SK-N-SH (cell line): ENCODE measurements at regions not wholly inside any gene's neighbourhood (a gene's known extent, or its start where the extent isn't known, plus 50 kb on each side); places are given as distances from the start of the nearest gene placed in this dataset.

Source experiments
- CTCF ChIP-seq: fragments of 200-600 bp; sonication (generic); IDR thresholded peaks from 2 replicates; pipeline ENCODE4 v1.6.1; 2017; ENCODE audit warnings: antibody characterized with exemption, mild to moderate bottlenecking, moderate library complexity
- EP300 ChIP-seq, 2 experiments: IDR thresholded peaks; 2 replicates each; pipeline versions ENCODE4 v1.4.0 to v1.6.1; 2012; ENCODE audit warnings: borderline replicate concordance in 1 of 2, low read depth in 1 of 2, low read length in 1 of 2
- EZH2phosphoT487 ChIP-seq: fragments of 200-600 bp; sonication (generic); IDR thresholded peaks from 2 replicates; pipeline ENCODE4 v1.6.1; 2017; ENCODE audit warnings: low read depth, mixed run types, mild to moderate bottlenecking, antibody characterized with exemption, moderate library complexity, borderline replicate concordance
- FOXJ3 ChIP-seq: sonication (generic); formaldehyde crosslinking; IDR thresholded peaks from 2 replicates; pipeline ENCODE4 v1.5.1; 2020; ENCODE audit warnings: mild to moderate bottlenecking, missing genetic modification reagents
- POLR2AphosphoS5 ChIP-seq: IDR thresholded peaks from 2 replicates; pipeline ENCODE4 v1.6.1; 2012; ENCODE audit warnings: low read depth, low read length
- REST ChIP-seq: IDR thresholded peaks from 2 replicates; pipeline ENCODE4 v1.6.1; 2012; ENCODE audit warnings: mild to moderate bottlenecking, low read depth, low read length, moderate library complexity
- TAF1 ChIP-seq: IDR thresholded peaks from 2 replicates; pipeline ENCODE4 v1.6.1; 2012; ENCODE audit warnings: low read depth, mild to moderate bottlenecking, low read length, moderate library complexity, borderline replicate concordance
- USF2 ChIP-seq: fragments of 150-350 bp; IDR thresholded peaks from 2 replicates; pipeline ENCODE4 v1.6.1; 2017; ENCODE audit warnings: antibody characterized with exemption, low read length, low read depth, borderline replicate concordance

GRCh38 chr14:84492685-84493084, 1037.3 kb upstream of the FLRT2 start:
- TF ChIP-seq CTCF (no peak), TAF1 (no peak), POLR2AphosphoS5 (no peak), REST (no peak), USF2 (no peak), EP300 (IDR thresholded peaks at IDR 0.05; ENCODE audit: borderline replicate concordance in 1 of 2, low read depth in 1 of 2, low read length in 1 of 2) (no peak), EZH2phosphoT487 (no peak), FOXJ3 (CRISPR knock-in tag) (no peak)
